Endothelial cell of umbilical vein (primary cell): ENCODE measurements at regions not wholly inside any gene's neighbourhood (a gene's known extent, or its start where the extent isn't known, plus 50 kb on each side); places are given as distances from the start of the nearest gene placed in this dataset.

ENCODE experiments used
- EZH2 ChIP-seq: IDR thresholded peaks from 2 replicates; pipeline ENCODE4 v1.6.1; 2012; ENCODE audit warnings: borderline replicate concordance, low read depth, mild to moderate bottlenecking, moderate library complexity, low read length, inconsistent platforms; ENCODE audit not compliant: severe bottlenecking
- FOS ChIP-seq: IDR thresholded peaks from 2 replicates; pipeline ENCODE4 v1.6.1; 2011; ENCODE audit warnings: mild to moderate bottlenecking, low read length, moderate library complexity, borderline replicate concordance; ENCODE audit not compliant: insufficient read depth
- JUN ChIP-seq: IDR thresholded peaks from 2 replicates; pipeline ENCODE4 v1.6.1; 2011; ENCODE audit warnings: borderline replicate concordance, low read depth; ENCODE audit not compliant: insufficient read length, insufficient read depth
- MAX ChIP-seq: IDR thresholded peaks from 2 replicates; pipeline ENCODE4 v1.6.1; 2011; ENCODE audit not compliant: insufficient read depth, insufficient read length
- MYC ChIP-seq: IDR thresholded peaks from one replicate; pipeline ENCODE4 v1.6.1; 2011; ENCODE audit warnings: mild to moderate bottlenecking, low read depth, low read length
- POLR2A ChIP-seq: IDR thresholded peaks from 2 replicates; pipeline ENCODE4 v1.6.1; 2012; ENCODE audit warnings: low read depth, mild to moderate bottlenecking, control low read depth, low read length
- POLR2AphosphoS5 ChIP-seq: IDR thresholded peaks from 2 replicates; pipeline ENCODE4 v1.6.1; 2012; ENCODE audit warnings: low read depth, mild to moderate bottlenecking, control low read depth, low read length, moderate library complexity; ENCODE audit not compliant: insufficient read depth
- TF ChIP-seq, protein P1 (sequence below), 2 donors: IDR thresholded peaks; 1 replicate in 1 of 2; 2 replicates in 1 of 2; pipeline ENCODE4 v1.5.1; 2011; ENCODE audit warnings: low read length in 2 of 2, mild to moderate bottlenecking in 2 of 2, moderate library complexity in 2 of 2, control low read depth in 1 of 2, inconsistent platforms in 1 of 2, low read depth in 1 of 2; ENCODE audit not compliant: insufficient read depth in 1 of 2; ENCODE audit errors: extremely low read depth in 1 of 2

GRCh38 chr21:36538761-36539160, 58.8 kb upstream of the CLDN14 start:
- TF ChIP-seq, protein P1, sequence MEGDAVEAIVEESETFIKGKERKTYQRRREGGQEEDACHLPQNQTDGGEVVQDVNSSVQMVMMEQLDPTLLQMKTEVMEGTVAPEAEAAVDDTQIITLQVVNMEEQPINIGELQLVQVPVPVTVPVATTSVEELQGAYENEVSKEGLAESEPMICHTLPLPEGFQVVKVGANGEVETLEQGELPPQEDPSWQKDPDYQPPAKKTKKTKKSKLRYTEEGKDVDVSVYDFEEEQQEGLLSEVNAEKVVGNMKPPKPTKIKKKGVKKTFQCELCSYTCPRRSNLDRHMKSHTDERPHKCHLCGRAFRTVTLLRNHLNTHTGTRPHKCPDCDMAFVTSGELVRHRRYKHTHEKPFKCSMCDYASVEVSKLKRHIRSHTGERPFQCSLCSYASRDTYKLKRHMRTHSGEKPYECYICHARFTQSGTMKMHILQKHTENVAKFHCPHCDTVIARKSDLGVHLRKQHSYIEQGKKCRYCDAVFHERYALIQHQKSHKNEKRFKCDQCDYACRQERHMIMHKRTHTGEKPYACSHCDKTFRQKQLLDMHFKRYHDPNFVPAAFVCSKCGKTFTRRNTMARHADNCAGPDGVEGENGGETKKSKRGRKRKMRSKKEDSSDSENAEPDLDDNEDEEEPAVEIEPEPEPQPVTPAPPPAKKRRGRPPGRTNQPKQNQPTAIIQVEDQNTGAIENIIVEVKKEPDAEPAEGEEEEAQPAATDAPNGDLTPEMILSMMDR (IDR thresholded peaks at IDR 0.05; ENCODE audit: extremely low read depth in 1 of 2, insufficient read depth in 1 of 2, low read depth in 1 of 2, low read length in 2 of 2) = no peak
- TF ChIP-seq EZH2 = no peak
- no peak for TF ChIP-seq POLR2AphosphoS5
- no peak for TF ChIP-seq JUN
- TF ChIP-seq FOS = no peak
- no peak for TF ChIP-seq POLR2A
- TF ChIP-seq MAX = no peak
- no peak for TF ChIP-seq MYC
